ENCODE measurements at regions not wholly inside any gene's neighbourhood (a gene's known extent, or its start where the extent isn't known, plus 50 kb on each side); places are given as distances from the start of the nearest gene placed in this dataset.

DNA sequence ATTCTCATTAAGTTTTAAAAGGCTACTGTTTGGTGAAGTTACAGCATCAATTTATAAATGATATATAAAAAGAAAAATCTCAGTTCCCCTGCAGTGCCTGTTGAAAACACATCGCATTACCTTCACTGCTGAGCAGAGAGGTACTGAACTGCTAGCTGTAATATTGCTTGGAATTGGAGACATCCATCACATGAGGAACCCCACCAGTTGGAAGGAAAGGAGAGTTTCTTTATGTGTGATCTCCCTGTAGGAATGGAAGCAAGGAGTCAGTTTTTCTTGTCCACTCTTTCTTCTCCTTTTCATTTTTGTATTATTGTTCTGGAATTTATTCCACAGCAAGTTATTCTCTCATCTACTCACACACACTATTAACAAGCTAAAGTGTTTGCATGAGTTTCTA is 1586.0 kb upstream of the PRR20A start:
- Histone ChIP-seq H3F3A (ENCODE audit: low read length, unreplicated experiment) (no peaks in the 10 kb centered on the region), H3K4me2 (ENCODE audit: low read length) (no peak overlapping the region), H3K9ac (ENCODE audit: low read length) (no peak overlapping the region), H2AFZ (ENCODE audit: low read length) (no peak overlapping the region), H3K27ac (ENCODE audit: low read length) (no peak overlapping the region), H4K20me1 (ENCODE audit: low read length) (no peaks in the 10 kb centered on the region), H3K36me3 (ENCODE audit: low read depth, low read length) (no peaks in the 10 kb centered on the region), H3K4me1 (ENCODE audit: insufficient read depth, low read length) (no peaks in the 10 kb centered on the region), H3K9me2 (replicated peaks; ENCODE audit: low read length) (no peaks in the 10 kb centered on the region), H3K4me3 (ENCODE audit: low read length) (no peak overlapping the region), H3K9me3 (ENCODE audit: low read length) (no peaks in the 10 kb centered on the region), H3K79me2 (ENCODE audit: low read length) (no peaks in the 10 kb centered on the region), H3K27me3 (ENCODE audit: low read length) (no peaks in the 10 kb centered on the region)
- no peak for TF ChIP-seq EZH2phosphoT487 (IDR thresholded peaks at IDR 0.05; ENCODE audit: borderline replicate concordance, low read length)
- TF ChIP-seq EZH2 (IDR thresholded peaks at IDR 0.05; ENCODE audit: low read length, unreplicated experiment) = no peak
- TF ChIP-seq, protein P1, sequence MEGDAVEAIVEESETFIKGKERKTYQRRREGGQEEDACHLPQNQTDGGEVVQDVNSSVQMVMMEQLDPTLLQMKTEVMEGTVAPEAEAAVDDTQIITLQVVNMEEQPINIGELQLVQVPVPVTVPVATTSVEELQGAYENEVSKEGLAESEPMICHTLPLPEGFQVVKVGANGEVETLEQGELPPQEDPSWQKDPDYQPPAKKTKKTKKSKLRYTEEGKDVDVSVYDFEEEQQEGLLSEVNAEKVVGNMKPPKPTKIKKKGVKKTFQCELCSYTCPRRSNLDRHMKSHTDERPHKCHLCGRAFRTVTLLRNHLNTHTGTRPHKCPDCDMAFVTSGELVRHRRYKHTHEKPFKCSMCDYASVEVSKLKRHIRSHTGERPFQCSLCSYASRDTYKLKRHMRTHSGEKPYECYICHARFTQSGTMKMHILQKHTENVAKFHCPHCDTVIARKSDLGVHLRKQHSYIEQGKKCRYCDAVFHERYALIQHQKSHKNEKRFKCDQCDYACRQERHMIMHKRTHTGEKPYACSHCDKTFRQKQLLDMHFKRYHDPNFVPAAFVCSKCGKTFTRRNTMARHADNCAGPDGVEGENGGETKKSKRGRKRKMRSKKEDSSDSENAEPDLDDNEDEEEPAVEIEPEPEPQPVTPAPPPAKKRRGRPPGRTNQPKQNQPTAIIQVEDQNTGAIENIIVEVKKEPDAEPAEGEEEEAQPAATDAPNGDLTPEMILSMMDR (conservative IDR thresholded peaks at IDR 0.05; ENCODE audit: low read depth, low read length) = no peak
- intact Hi-C loops (cut with micrococcal nuclease) = no loop called here
- DNase-seq (no peak), ATAC-seq (no peak)
- BruUV-seq (replicated peaks) = no TSS peak
- ChIA-PET CTCF (no interaction called here), POLR2A (ENCODE audit: unreplicated experiment) (no interaction called here)

- Histone ChIP-seq H3K4me1 (ENCODE audit: insufficient read depth, low read length) (no peaks in the 10 kb centered on the region), H4K20me1 (ENCODE audit: low read length) (no peaks in the 10 kb centered on the region), H3K9me2 (replicated peaks; ENCODE audit: low read length) (no peaks in the 10 kb centered on the region), H3K9ac (ENCODE audit: low read length) (no peak overlapping the region), H3K27ac (ENCODE audit: low read length) (no peak overlapping the region), H3K27me3 (ENCODE audit: low read length) (no peaks in the 10 kb centered on the region), H3K4me3 (ENCODE audit: low read length) (no peak overlapping the region), H3K36me3 (ENCODE audit: low read depth, low read length) (no peaks in the 10 kb centered on the region), H3K79me2 (ENCODE audit: low read length) (no peaks in the 10 kb centered on the region), H3K9me3 (ENCODE audit: low read length) (no peaks in the 10 kb centered on the region), H3K4me2 (ENCODE audit: low read length) (no peak overlapping the region), H2AFZ (ENCODE audit: low read length) (no peak overlapping the region), H3F3A (ENCODE audit: low read length, unreplicated experiment) (no peaks in the 10 kb centered on the region)
- POLR2A ChIA-PET (ENCODE audit: unreplicated experiment) = no interaction called here
- no TSS peak for BruUV-seq (replicated peaks)
- DNase-seq = no peak
- intact Hi-C loops (cut with micrococcal nuclease) = no loop called here
- CTCF ChIA-PET = no interaction called here
- no peak for TF ChIP-seq EZH2phosphoT487 (IDR thresholded peaks at IDR 0.05; ENCODE audit: borderline replicate concordance, low read length)
- no peak for TF ChIP-seq EZH2 (IDR thresholded peaks at IDR 0.05; ENCODE audit: low read length, unreplicated experiment)
- TF ChIP-seq, protein P1 (conservative IDR thresholded peaks at IDR 0.05; ENCODE audit: low read depth, low read length) = no peak
- ATAC-seq = no peak
Measured at GRCh38 chr13:55560331-55560730, 1580.4 kb upstream of the PRR20A start.

- Histone ChIP-seq H3K4me3 (ENCODE audit: low read length) (no peak overlapping the region), H3K4me1 (ENCODE audit: insufficient read depth, low read length) (no peaks in the 10 kb centered on the region), H3K9me3 (ENCODE audit: low read length) (no peaks in the 10 kb centered on the region), H3F3A (ENCODE audit: low read length, unreplicated experiment) (no peaks in the 10 kb centered on the region), H3K27ac (ENCODE audit: low read length) (no peak overlapping the region), H3K36me3 (ENCODE audit: low read depth, low read length) (no peaks in the 10 kb centered on the region), H3K27me3 (ENCODE audit: low read length) (no peaks in the 10 kb centered on the region), H3K79me2 (ENCODE audit: low read length) (no peaks in the 10 kb centered on the region), H4K20me1 (ENCODE audit: low read length) (no peaks in the 10 kb centered on the region), H2AFZ (ENCODE audit: low read length) (no peak overlapping the region), H3K9ac (ENCODE audit: low read length) (no peak overlapping the region), H3K9me2 (replicated peaks; ENCODE audit: low read length) (no peaks in the 10 kb centered on the region), H3K4me2 (ENCODE audit: low read length) (no peak overlapping the region)
- intact Hi-C loops (cut with micrococcal nuclease) = no loop called here
- no peak for TF ChIP-seq EZH2 (IDR thresholded peaks at IDR 0.05; ENCODE audit: low read length, unreplicated experiment)
- no peak for TF ChIP-seq EZH2phosphoT487 (IDR thresholded peaks at IDR 0.05; ENCODE audit: borderline replicate concordance, low read length)
- CTCF ChIA-PET = no interaction called here
- no TSS peak for BruUV-seq (replicated peaks)
- POLR2A ChIA-PET (ENCODE audit: unreplicated experiment) = interaction anchor here (0.6 kb wide), 1 partner anchor 698 kb away, joined by 3 read pairs; no protein-coding TSS in a partner anchor
- no peak for DNase-seq
- ATAC-seq = no peak
Measured at GRCh38 chr13:55563267-55563666, 1577.5 kb upstream of the PRR20A start.

All from PC-3 (cell line).